GM21528 (cell line): ENCODE measurements at regions not wholly inside any gene's neighbourhood (a gene's known extent, or its start where the extent isn't known, plus 50 kb on each side); places are given as distances from the start of the nearest gene placed in this dataset.
"Not testable (repeated sequence)": the region's sequence is repeated elsewhere in the genome, so short reads cannot be mapped to it uniquely, and the experiment has no call there.

Source experiments
- ATAC-seq: cut with Tn5 transposase; IDR thresholded peaks from one replicate; pipeline ENCODE4 v1.9.1; 2021; ENCODE audit warnings: mild to moderate bottlenecking, moderate library complexity; ENCODE audit not compliant: unreplicated experiment, low FRiP score

DNA sequence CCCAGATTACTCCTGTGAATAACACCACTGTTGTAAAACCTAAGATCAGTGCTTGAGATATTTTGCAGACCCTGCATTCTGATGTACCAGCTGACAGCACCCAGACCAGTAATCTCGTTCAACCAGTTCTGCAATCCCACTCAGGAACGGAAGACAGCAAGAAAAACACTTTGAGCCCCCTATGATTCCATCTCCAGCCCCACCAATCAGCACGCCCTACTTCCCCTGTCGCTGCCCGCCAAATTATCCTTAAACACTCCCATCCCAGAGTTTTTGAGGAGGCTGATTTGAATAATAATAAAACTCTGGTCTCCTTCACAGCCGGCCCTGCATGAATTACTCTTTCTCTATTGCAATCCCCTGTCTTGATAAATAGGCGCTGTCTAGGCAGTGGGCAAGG is 173.9 kb upstream of the CDH2 start:
- no peak for ATAC-seq

DNA sequence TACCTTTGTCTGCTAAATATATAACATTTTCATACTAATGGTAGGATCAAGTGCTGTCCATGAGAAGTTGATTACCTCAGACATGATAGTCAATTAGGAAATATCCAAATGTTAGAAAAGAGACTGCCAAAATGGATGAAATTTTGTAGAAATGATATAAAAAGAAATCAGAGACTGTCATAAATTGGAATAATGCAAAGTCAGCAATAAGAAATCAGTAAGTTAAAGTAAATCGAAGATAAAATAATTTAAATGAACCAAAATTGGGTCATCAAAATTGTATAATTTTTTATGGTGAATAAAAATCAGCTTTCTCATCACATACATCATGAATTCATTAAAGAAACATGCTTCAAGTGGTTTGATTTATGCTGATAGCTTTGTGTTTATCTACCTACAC is 165.3 kb upstream of the CDH2 start:
- no peak for ATAC-seq

DNA sequence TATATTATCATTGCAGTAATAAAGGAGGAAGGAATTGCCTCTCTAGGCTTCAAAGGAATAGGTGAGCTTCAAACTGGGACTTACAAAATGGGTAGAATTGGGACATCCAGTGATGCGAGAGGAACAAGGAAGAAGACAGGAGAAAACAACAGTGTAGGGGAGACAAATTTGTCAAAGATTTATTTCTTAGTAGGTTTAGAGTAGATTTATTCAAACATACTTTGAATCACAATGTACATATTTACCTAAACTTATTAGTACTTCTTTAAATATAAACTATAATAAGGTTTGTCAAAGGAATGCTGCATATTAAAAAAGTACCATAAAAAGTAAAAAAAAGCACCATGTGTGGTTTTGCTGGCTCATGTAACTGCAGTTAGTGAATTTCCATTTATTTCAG is 161.4 kb upstream of the CDH2 start:
- ATAC-seq = no peak

DNA sequence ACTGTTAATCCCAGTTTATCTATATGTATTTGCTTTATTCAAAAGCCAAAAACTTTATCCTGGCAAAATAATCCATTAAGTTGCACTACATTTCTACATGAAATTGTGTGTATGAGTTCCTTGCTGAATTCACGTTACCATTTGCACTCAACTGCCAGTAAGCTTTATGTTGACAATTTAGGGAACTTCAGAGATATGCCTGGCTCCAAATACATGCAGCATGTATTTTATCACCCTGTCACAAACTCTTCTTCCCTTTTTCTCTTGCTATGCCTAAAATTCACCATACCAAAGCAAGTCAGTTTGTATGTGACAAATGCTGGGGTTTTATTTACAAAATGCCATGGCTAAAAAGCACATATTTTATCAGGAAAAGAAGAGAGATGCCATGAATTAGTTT is 157.6 kb upstream of the CDH2 start:
- ATAC-seq = no peak

DNA sequence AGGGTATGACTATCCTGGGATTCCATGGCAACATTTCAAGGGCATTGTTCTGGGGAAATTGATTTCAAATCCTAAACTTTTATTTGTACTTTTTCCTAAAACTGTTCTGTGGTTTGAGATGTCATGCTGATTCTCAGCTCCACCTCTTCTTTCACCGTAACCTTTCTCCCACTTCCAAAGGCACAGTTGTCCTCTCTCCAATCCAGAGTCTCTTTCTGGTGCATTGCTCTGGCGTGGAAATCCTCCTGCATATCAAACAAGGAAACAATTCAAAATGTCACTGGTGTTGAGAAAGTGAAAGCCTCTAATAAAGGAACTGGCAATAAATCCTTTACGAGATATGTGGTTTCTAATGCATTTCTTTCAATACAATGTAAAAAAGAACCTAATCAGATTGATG is 155.1 kb upstream of the CDH2 start:
- no peak for ATAC-seq

DNA sequence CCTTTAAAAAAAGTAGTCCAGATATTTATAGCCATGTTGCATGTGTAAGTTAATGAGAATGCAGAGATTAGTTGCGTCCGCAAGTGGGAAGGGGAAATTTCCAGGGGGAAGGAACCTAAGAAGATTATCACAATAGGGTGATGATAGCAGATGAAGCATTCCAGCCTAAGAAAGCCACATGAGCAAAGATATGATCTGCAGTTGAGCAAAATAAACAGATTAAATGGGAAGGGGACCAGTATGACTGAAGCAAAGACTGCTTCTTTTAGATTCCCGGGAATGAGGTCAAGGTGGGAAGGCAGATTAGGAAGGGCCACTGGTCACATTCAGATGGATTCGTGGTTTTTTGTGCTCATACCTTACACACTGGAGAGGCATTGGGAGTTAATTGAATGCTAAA is 154.6 kb upstream of the CDH2 start:
- no peak for ATAC-seq

DNA sequence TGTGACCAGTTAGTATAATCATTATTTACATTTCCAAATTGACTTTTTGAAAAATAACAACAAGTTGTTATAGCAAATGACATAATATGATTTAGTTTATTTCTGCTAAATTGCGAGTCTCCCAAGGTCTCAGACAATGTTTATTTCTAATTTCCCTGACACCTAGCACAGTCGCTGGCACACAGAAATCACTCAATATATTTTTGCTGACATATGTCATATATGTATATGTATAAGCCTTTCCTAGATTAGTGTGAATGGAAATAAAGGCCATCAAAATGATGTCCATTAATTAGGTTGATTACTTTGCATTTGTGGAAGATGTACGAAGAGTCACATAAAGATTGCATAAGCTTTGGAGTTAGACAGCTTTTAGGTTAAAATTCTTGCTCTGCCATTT is 136.7 kb upstream of the CDH2 start:
- no peak for ATAC-seq

DNA sequence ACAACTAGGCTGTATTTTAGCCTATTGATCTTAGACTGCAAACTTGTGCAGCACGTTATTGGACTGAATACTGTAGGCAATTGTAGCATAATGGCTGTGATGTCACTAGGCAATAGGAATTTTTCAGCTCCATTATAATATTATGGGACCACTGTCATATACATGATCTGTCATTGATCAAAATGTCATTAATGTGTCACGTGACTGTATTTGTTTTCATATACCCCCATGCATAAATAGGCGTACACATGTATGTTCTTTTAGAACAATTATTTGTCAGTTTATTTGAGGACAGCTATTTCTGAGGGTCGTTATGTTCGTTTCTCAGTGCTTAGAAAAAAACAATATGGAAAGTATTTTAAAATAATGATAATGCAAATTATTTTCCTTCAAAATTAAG is 111.9 kb upstream of the CDH2 start:
- no peak for ATAC-seq

DNA sequence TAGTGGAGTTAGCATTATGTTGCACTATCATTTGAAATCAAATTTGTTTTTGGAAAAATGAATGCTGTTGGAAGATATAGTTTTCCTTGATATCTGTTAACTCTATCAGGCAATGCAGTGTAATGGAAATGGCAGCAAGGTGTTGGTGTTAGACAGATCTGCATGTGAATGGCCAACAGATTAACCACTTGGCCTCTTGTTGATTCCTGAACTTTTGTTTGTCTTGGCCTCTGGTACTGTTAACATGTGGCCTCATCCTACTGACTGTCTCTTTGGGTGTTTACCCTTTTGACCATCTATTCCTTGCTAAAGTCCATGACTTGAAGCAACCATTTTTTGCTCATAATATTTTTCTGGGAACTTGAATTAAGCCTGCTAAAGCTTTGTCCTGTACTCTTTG is 110.2 kb upstream of the CDH2 start:
- ATAC-seq = no peak

DNA sequence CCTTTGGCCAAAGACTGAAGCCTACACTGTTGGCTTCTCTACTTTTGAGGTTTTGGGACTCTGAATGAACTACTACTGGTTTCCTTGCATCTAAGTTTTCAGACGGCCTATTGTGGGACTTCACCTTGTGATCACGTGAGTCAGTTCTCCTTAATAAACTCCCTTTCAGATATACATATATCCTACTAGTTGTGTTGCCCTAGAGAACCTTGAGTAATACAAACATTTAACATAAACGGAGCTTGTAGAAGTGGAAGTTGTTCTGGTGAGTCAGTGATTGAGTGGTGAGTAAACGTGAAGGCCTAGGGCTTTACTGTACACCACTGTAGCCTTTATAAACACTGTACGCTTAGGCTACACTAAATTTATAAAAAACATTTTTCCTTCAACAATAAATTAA is 107.2 kb upstream of the CDH2 start:
- no peak for ATAC-seq

DNA sequence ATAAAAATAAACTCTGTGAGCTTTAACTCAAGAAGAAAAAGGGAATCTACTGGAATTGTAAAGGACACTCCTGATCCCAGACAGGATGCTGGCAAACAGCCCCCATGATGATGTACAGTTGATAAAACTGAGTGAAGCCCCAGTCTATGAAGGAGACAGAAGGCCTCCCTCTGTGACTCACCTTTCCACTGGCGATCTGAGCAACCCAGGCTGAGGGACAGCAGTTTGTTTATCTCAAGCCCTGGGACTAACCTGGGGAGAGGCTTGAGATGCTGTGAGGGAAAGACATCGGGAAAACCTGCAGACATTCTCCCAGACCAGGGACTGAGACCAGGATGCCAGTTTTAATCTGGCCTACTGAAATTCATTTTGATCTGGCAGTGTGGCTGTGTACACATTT is 104.5 kb upstream of the CDH2 start:
- ATAC-seq = no peak

DNA sequence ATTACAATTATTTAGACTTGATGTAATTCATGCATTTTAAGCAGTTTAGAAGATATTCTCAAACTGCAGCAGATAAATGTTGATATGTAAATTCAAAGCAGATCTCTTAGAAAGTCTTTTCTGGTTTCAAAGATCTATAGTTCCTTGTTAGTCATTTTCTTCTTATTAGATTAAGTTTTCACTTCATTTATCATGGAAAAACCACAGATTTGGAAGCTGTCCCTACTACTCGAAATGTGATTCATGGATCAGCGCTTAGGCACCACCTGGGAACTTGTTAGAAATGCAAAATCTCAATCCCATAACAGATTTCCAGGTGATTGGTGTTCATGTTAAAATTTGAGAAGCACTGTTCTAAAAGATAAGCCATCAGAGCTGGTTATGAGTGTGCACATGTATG is 92.8 kb upstream of the CDH2 start:
- no peak for ATAC-seq

DNA sequence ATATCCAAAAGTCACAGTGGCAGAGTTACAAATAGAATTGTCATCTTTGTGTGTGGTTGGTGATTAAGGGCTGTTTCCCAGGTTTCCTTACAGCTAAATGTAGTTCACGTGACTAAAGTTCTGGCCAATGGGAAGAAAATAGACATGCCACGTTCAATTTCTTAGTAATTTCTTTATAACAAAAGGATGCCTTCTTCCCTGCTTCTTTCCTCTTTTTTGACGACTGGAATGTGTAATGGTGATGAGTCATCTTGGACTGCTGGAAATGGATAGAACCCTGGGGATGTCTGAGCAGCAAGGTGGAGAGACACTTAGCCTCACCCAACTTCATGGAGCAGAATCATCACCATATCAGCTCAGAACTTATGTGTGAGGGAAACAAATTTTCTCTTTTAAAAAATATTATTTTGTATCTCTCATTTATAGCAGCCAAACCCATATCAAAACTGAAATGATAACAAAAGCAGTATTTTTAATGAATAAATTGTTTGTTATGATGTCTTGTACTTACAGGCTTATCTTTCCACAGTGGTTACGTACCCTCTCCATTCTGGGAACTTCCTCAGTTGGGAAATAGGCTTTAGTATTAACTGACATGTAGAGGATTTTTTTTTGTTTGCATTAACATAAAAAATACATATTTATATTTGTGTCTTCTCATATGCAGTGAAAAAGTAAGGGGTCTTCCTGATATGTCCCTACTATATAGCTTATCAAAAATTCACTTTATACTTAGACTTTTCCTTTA is 91.1 kb upstream of the CDH2 start:
- ATAC-seq = no peak

DNA sequence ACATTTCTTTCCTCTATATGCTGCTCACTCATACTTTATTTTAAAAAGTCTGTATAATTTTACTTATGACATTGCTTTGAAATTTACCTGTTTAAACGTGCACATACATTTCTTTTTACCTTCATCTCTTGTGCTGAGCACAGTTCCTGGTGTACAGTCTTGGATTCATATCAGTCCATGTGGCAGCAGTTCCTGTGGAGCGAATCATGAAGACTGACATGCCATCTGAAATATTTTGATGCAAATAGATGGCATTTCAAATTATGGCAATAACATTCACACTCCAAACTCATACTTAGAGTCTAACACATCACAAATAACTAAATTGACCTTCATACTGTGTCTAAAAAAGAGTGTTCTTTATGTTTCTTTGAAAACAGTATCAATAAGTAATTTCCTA is 90.3 kb upstream of the CDH2 start:
- no peak for ATAC-seq

DNA sequence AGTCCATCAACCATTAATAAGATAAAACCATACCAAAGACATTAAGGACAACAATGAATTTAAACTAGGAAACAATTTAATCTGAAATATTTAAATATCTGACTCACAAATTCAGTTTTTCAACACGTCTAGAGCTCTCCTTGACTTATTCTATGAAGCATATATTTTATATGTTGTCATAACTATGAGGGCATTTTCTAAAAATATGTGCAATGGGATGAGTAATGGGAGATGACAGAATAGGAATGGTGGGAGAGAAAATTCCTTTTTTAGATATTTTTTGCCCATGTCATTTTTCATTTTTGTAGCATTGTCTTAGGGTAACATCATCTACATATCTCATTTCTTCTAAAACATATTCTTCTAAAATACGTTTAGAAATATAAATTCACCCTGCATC is 79.2 kb upstream of the CDH2 start:
- ATAC-seq = no peak

DNA sequence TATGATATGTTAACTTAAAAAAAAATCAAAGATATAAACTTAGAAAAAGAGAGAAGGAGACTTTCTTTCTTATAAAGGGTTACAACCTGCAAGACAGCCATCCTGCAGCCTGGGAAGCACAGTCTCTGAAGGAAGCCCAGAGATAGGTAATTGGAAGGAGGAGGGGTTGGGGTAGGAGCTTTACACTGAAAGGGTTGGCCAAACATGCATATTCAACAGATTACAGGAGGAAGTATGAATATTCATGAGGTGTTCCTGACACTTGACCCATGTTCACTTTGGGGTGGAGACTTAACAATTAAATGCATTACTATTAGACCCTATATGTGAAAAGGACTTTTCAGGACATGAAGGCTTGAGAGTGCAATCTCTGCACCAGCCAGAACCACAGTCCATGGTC is 71.7 kb upstream of the CDH2 start:
- ATAC-seq = no peak

DNA sequence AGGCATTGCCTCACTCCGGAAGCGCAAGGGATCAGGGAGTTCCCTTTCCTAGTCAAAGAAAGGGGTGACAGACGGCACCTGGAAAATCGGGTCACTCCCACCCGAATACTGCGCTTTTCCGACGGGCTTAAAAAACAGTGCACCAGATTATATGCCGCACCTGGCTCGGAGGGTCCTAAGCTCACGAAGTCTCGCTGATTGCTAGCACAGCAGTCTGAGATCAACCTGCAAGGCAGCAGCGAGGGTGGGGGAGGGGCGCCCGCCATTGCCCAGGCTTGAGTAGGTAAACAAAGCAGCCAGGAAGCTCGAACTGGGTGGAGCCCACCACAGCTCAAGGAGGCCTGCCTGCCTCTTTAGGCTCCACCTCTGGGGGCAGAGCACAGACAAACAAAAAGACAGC is 63.7 kb upstream of the CDH2 start:
- not testable (repeated sequence) for ATAC-seq

DNA sequence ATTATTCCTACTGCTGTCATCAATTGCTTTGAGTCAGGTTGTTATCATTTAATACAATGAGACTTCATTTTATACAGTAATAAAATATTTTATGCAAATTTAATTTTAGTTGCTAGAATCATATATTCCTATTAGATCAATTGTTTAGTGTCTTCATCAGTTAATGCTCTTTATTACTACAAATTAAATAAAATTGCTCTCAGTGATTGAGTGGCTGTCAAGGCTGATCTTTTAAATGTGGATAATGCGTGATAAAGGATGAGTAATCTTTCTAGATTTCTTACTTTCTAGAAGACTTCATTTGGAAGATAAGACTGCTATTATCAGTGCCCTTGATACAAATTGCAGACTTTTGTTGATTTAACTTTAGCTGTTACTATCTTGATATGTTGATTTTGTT is 59.6 kb upstream of the CDH2 start:
- no peak for ATAC-seq
